ENCODE measurements at regions not wholly inside any gene's neighbourhood (a gene's known extent, or its start where the extent isn't known, plus 50 kb on each side); places are given as distances from the start of the nearest gene placed in this dataset.
A peak's percentile ranks its signal among the peaks of the same experiment; 100 is the strongest.

DNA sequence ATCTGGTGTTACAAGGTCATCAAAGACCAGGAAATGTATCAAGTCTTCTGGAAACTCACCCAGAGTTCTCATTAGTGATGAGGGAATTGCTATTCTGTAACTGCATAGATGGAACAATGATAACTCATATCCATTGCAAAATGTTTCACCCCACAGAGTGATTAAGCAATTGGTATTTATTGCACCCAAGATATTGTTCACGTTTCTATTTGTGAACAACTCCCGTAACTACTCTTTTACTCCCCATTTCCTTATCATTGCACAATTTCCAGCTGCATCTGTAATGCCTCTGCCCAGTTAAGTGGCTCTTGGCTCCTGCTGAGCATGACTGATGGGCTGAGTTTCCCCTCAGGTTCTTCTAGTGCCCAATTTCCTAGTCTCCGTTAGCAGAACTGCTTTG lies 108.7 kb upstream of the PRICKLE1 start:
- no peak for TF ChIP-seq CTCF (conservative IDR thresholded peaks at IDR 0.05; ENCODE audit: control insufficient read depth, insufficient read depth, low read depth, low read length)

DNA sequence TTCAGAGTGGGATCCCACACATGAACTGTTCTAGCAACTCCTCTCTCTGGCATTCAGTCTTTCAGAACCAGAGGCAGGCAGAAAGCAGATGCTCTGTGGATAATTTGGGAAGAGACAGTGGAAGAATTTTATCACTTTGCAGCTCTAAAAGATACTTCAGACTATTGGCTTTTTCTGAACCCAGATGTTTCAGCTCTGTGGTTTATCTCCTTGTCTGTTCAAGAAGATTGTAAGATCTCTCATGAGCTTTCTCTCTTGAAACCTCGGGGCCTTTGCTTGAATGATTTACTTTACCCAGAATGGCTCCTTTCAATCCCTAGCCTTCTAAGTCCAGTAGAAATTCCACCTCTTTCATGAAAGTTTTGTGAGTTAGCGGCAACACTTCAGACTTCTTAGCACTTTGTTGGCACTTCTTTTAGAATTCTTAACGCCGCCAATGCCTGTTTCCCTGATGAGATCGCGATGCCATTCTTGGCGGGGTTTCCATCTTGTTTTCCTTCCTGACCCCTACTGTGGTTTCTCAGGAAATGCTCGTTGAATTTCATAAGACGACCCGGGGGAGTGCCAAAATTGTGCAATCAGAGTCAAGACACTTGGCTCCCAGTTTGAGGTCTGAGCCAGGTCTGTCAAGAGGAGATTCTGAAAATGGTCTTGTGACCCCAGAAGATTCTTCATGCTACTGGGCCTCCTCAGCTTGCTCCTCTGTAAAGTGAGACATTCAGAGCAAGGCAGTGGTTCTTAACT lies 107.0 kb upstream of the PRICKLE1 start:
- no peak overlapping the region for H3K4me3 ChIP-seq (ENCODE audit: control insufficient read depth, low read depth, low read length)
- TF ChIP-seq CTCF (conservative IDR thresholded peaks at IDR 0.05; ENCODE audit: control insufficient read depth, insufficient read depth, low read depth, low read length) = no peak

More for the DNA sequence above, 108.7 kb upstream of the PRICKLE1 start:
- H3K4me3 ChIP-seq (ENCODE audit: control insufficient read depth, low read depth, low read length) = no peak overlapping the region
- DNase-seq (ENCODE audit: low read depth) = peak; percentile 96

DNA sequence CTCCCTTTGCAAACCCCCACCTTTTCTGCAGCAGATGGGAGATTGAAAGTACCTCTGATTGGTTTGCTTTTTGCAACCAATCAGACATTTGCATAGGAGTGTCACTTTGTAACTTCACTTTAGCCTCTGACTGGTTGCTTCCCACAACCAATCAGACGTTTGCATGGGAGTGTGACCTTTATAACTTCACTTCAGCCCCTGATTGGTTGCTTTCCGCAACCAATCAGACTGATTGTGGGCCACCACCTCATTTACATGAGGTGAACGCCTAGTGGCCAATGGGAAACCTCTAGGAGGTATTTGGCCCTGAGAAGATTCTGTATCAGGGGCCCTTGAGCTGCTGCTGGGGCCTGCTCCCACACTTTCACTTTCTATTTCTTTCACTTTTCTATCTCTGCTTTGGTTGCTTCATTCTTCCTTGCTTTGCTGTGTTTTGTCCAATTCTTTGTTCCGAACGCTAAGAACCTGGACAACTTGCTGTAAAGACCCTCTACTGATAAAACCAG lies 106.0 kb upstream of the PRICKLE1 start:
- DNase-seq (ENCODE audit: low read depth) = no peak
- no peak overlapping the region for H3K4me3 ChIP-seq (ENCODE audit: control insufficient read depth, low read depth, low read length)
- TF ChIP-seq CTCF (conservative IDR thresholded peaks at IDR 0.05; ENCODE audit: control insufficient read depth, insufficient read depth, low read depth, low read length) = no peak

More for the DNA sequence above, 107.0 kb upstream of the PRICKLE1 start:
- peak; percentile 95 for DNase-seq (ENCODE audit: low read depth)

- no peak for DNase-seq (ENCODE audit: low read depth)
- no peak overlapping the region for H3K4me3 ChIP-seq (ENCODE audit: control insufficient read depth, low read depth, low read length)
Observed at GRCh38 chr12:42692749-42693148, 103.2 kb upstream of the PRICKLE1 start.

GRCh38 chr12:42691991-42692557 lies 102.5 kb upstream of the PRICKLE1 start:
- TF ChIP-seq CTCF (conservative IDR thresholded peaks at IDR 0.05; ENCODE audit: control insufficient read depth, insufficient read depth, low read depth, low read length) = no peak
- peak; percentile 39 for DNase-seq (ENCODE audit: low read depth)
- H3K4me3 ChIP-seq (ENCODE audit: control insufficient read depth, low read depth, low read length) = peak overlapping the region; percentile 32

More at GRCh38 chr12:42692749-42693148, 103.2 kb upstream of the PRICKLE1 start:
- TF ChIP-seq CTCF (conservative IDR thresholded peaks at IDR 0.05; ENCODE audit: control insufficient read depth, insufficient read depth, low read depth, low read length) = no peak

DNA sequence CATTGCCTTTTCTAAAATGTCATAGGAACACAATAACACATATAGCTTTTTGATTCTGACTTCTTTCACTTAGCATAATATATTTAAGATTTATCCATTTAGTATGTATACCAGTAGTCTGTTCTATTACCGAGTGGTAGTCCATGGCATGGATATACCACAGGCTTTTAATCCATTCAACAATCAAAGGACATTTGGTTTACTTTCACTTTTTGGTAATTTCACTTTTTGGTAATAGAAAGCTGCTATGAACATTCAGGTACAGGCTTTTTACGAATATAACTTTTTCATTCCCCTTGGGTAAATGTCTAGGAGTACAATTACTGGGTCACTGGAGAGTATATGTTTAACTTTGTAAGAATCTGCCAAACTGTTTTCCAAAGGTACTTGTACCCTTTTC lies 100.7 kb upstream of the PRICKLE1 start:
- no peak for DNase-seq (ENCODE audit: low read depth)
- H3K4me3 ChIP-seq (ENCODE audit: control insufficient read depth, low read depth, low read length) = no peak overlapping the region
- TF ChIP-seq CTCF (conservative IDR thresholded peaks at IDR 0.05; ENCODE audit: control insufficient read depth, insufficient read depth, low read depth, low read length) = no peak
